Keratinocyte (primary cell): ENCODE measurements at regions not wholly inside any gene's neighbourhood (a gene's known extent, or its start where the extent isn't known, plus 50 kb on each side); places are given as distances from the start of the nearest gene placed in this dataset.

ENCODE experiments used
- DNase-seq: peaks from one replicate; pipeline ENCODE4 v3.0.0-alpha.2; 2011; ENCODE audit warnings: low read depth, missing footprints, low spot score
- FAIRE-seq: peaks from 2 replicates; lab custom pipeline; 2011; peaks lifted over from hg19 to GRCh38; lab: Jason Lieb, UNC
- H2AFZ ChIP-seq: 2 replicates; pipeline ENCODE4 v1.6.0; 2012; ENCODE audit warnings: low read length, control low read depth, inconsistent platforms; ENCODE audit not compliant: control insufficient read depth
- H3K27ac ChIP-seq: 2 replicates; pipeline ENCODE4 v1.5.1; 2011; ENCODE audit warnings: low read length; ENCODE audit not compliant: control insufficient read depth, insufficient read depth
- H3K27me3 ChIP-seq: 3 replicates; pipeline ENCODE4 v1.6.0; 2011; ENCODE audit warnings: low read length; ENCODE audit not compliant: control insufficient read depth, insufficient read depth; ENCODE audit errors: extremely low read depth
- H3K36me3 ChIP-seq, 2 experiments: 2 replicates in 1 of 2; 3 replicates in 1 of 2; pipeline ENCODE4 v1.5.1; 2011; ENCODE audit warnings: low read length in 2 of 2, mild to moderate bottlenecking in 1 of 2; ENCODE audit not compliant: control insufficient read depth in 2 of 2, insufficient read depth in 2 of 2; ENCODE audit errors: extremely low read depth in 1 of 2
- H3K4me1 ChIP-seq: 3 replicates; pipeline ENCODE4 v1.5.1; 2011; ENCODE audit warnings: low read length; ENCODE audit not compliant: control insufficient read depth, insufficient read depth; ENCODE audit errors: extremely low read depth
- H3K4me2 ChIP-seq: 3 replicates; pipeline ENCODE4 v1.6.0; 2011; ENCODE audit warnings: low read depth, low read length; ENCODE audit not compliant: control insufficient read depth, insufficient read depth; ENCODE audit errors: extremely low read depth
- H3K4me3 ChIP-seq, 3 experiments: fragments of 200-600 bp in 1 of 3; sonication (generic) in 1 of 3; 2 replicates in 2 of 3; 3 replicates in 1 of 3; pipeline ENCODE4 v1.5.1; 2011 to 2016; ENCODE audit warnings: low read length in 3 of 3, mild to moderate bottlenecking in 3 of 3, control low read depth in 2 of 3, inconsistent platforms in 1 of 3, low read depth in 1 of 3, mixed read lengths in 1 of 3, mixed run types in 1 of 3, moderate library complexity in 1 of 3; ENCODE audit not compliant: control insufficient read depth in 2 of 3, insufficient read depth in 2 of 3; ENCODE audit errors: extremely low read depth in 1 of 3
- H3K79me2 ChIP-seq: 2 replicates; pipeline ENCODE4 v1.6.0; 2012; ENCODE audit warnings: low read length; ENCODE audit not compliant: control insufficient read depth, insufficient read depth
- H3K9ac ChIP-seq: 3 replicates; pipeline ENCODE4 v1.6.0; 2011; ENCODE audit warnings: low read length; ENCODE audit not compliant: control insufficient read depth, insufficient read depth; ENCODE audit errors: extremely low read depth
- H3K9me1 ChIP-seq: 3 replicates; pipeline ENCODE4 v1.6.0; 2011; ENCODE audit warnings: low read length; ENCODE audit not compliant: control insufficient read depth, insufficient read depth; ENCODE audit errors: extremely low read depth
- H3K9me3 ChIP-seq: 2 replicates; pipeline ENCODE4 v1.5.1; 2012; ENCODE audit warnings: low read depth, low read length; ENCODE audit not compliant: control insufficient read depth
- H4K20me1 ChIP-seq: 3 replicates; pipeline ENCODE4 v1.6.0; 2011; ENCODE audit warnings: low read length; ENCODE audit not compliant: control insufficient read depth, insufficient read depth; ENCODE audit errors: extremely low read depth
- EZH2 ChIP-seq: IDR thresholded peaks from one replicate; pipeline ENCODE4 v1.6.1; 2012; ENCODE audit warnings: inconsistent platforms, mild to moderate bottlenecking, low read length, moderate library complexity
- dilution Hi-C: fragments of 300-500 bp; cut with MboI; formaldehyde crosslinking; loops from one replicate; pipeline ENCODE4 v1.7.0; 2020; ENCODE audit warnings: low sequenced_read_pairs; ENCODE audit not compliant: extremely low pct_ligation_motif_present
- TF ChIP-seq, protein P1 (sequence below), 3 experiments: IDR thresholded peaks in 1 of 3; conservative IDR thresholded peaks in 1 of 3; optimal IDR thresholded peaks in 1 of 3; 2 replicates in 2 of 3; 3 replicates in 1 of 3; pipeline versions ENCODE3 to v1.5.1; 2011; ENCODE audit warnings: low read length in 3 of 3, mild to moderate bottlenecking in 3 of 3, moderate library complexity in 2 of 3, control low read depth in 1 of 3, inconsistent platforms in 1 of 3; ENCODE audit not compliant: insufficient read depth in 2 of 3; ENCODE audit errors: extremely low read depth in 1 of 3

DNA sequence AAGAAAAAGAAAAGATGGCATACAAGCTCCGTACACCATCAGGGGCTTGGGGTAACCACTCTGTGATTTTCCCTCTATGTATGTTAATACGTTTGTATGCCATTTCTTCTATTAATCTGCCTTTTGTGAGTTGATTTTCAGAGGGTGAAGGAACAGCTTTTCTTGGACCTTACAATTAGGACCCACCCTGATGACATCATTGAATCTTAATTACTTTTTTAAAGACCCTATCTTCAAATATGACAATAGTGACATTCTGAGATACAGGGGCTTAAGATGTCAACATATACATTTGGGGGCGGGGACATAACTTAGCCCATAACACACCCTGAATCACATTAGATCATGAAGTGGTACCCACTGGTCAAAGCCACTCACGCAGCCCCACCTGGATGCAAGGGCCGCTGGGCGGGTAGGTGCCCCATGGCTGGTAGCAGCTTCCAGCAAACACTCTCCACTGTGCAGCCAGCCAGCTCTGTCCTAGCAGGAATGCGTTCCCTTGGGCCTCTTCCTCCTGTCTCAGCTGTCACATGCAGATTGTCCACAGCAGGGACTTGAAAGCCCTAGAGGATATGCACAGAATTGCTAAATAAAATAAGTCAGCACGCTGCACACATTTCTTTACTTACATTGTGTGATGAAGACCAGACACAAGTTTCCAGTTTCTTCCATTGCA is 74.5 kb downstream of the FOXF2 start:
- no peak overlapping the region for H3K4me2 ChIP-seq
- peaks cover 10% of the 10 kb centered on the region for H3K4me1 ChIP-seq
- dilution Hi-C loops = no loop called here
- H3K27me3 ChIP-seq = no peaks in the 10 kb centered on the region
- H3K36me3 ChIP-seq = no peaks in the 10 kb centered on the region
- H3K9me3 ChIP-seq = no peaks in the 10 kb centered on the region
- no peaks in the 10 kb centered on the region for H4K20me1 ChIP-seq
- no peak for DNase-seq
- H2AFZ ChIP-seq = no peak overlapping the region
- no peak overlapping the region for H3K9ac ChIP-seq
- H3K4me3 ChIP-seq = no peak overlapping the region
- no peak for FAIRE-seq
- no peaks in the 10 kb centered on the region for H3K79me2 ChIP-seq
- no peaks in the 10 kb centered on the region for H3K9me1 ChIP-seq
- H3K27ac ChIP-seq = no peak overlapping the region
- TF ChIP-seq, protein P1, sequence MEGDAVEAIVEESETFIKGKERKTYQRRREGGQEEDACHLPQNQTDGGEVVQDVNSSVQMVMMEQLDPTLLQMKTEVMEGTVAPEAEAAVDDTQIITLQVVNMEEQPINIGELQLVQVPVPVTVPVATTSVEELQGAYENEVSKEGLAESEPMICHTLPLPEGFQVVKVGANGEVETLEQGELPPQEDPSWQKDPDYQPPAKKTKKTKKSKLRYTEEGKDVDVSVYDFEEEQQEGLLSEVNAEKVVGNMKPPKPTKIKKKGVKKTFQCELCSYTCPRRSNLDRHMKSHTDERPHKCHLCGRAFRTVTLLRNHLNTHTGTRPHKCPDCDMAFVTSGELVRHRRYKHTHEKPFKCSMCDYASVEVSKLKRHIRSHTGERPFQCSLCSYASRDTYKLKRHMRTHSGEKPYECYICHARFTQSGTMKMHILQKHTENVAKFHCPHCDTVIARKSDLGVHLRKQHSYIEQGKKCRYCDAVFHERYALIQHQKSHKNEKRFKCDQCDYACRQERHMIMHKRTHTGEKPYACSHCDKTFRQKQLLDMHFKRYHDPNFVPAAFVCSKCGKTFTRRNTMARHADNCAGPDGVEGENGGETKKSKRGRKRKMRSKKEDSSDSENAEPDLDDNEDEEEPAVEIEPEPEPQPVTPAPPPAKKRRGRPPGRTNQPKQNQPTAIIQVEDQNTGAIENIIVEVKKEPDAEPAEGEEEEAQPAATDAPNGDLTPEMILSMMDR (optimal IDR thresholded peaks at IDR 0.05 in 1 of 3, IDR thresholded peaks at IDR 0.05 in 1 of 3, conservative IDR thresholded peaks at IDR 0.05 in 1 of 3; ENCODE audit: extremely low read depth in 1 of 3, insufficient read depth in 2 of 3, low read length in 3 of 3) = no peak
- TF ChIP-seq EZH2 = no peak

DNA sequence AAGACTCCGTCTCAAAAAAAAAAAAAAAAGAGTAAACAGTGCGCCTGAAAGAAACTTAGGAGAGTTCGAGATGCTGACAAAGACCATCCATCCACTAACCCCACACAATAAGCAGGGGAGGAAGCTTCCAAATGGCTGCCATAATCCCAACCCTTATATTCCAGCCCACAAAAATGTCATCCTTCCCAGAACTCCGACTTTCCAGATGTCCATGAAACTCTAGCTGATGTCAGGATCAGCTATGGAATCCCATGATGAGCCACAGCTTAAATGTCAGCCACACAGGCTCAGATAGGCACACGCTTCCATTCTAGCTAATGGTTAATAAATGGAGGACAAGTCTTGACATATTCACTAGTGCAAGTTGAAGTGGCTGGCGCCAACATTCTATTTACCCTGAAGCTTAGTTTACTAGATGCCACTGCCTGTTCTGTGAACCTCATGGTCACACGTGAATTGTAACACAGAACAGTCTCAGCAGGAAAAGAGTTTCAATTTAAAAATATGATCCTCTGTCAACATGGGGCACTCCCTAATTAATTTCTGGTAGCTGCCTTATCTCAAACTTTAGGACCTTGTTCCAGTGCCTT is 75.5 kb downstream of the FOXF2 start:
- Histone ChIP-seq H4K20me1 (no peaks in the 10 kb centered on the region), H3K27ac (no peak overlapping the region), H3K4me1 (peaks cover 10% of the 10 kb centered on the region), H3K79me2 (no peaks in the 10 kb centered on the region), H3K36me3 (no peaks in the 10 kb centered on the region), H3K9me3 (no peaks in the 10 kb centered on the region), H3K4me3 (no peak overlapping the region), H3K9ac (no peak overlapping the region), H3K9me1 (no peaks in the 10 kb centered on the region), H2AFZ (peak overlapping the region; percentile 78), H3K27me3 (no peaks in the 10 kb centered on the region), H3K4me2 (peak overlapping the region; percentile 2)
- TF ChIP-seq, protein P1 (optimal IDR thresholded peaks at IDR 0.05 in 1 of 3, IDR thresholded peaks at IDR 0.05 in 1 of 3, conservative IDR thresholded peaks at IDR 0.05 in 1 of 3; ENCODE audit: extremely low read depth in 1 of 3, insufficient read depth in 2 of 3, low read length in 3 of 3) = no peak
- TF ChIP-seq EZH2 = no peak
- DNase-seq (no peak), FAIRE-seq (peak; percentile 67)
- dilution Hi-C loops = no loop called here
